ENCODE measurements at regions not wholly inside any gene's neighbourhood (a gene's known extent, or its start where the extent isn't known, plus 50 kb on each side); places are given as distances from the start of the nearest gene placed in this dataset.

GRCh38 chr3:66106788-66107187 lies 68.1 kb upstream of the MAGI1 start:
- no peak for TF ChIP-seq ZFX (IDR thresholded peaks at IDR 0.05; ENCODE audit: borderline replicate concordance)
- TF ChIP-seq, protein P1, sequence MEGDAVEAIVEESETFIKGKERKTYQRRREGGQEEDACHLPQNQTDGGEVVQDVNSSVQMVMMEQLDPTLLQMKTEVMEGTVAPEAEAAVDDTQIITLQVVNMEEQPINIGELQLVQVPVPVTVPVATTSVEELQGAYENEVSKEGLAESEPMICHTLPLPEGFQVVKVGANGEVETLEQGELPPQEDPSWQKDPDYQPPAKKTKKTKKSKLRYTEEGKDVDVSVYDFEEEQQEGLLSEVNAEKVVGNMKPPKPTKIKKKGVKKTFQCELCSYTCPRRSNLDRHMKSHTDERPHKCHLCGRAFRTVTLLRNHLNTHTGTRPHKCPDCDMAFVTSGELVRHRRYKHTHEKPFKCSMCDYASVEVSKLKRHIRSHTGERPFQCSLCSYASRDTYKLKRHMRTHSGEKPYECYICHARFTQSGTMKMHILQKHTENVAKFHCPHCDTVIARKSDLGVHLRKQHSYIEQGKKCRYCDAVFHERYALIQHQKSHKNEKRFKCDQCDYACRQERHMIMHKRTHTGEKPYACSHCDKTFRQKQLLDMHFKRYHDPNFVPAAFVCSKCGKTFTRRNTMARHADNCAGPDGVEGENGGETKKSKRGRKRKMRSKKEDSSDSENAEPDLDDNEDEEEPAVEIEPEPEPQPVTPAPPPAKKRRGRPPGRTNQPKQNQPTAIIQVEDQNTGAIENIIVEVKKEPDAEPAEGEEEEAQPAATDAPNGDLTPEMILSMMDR (IDR thresholded peaks at IDR 0.05) = no peak

Measured in 22Rv1 (cell line).